HepG2 (cell line): ENCODE measurements at regions not wholly inside any gene's neighbourhood (a gene's known extent, or its start where the extent isn't known, plus 50 kb on each side); places are given as distances from the start of the nearest gene placed in this dataset.

Experiments
- ARNT2 ChIP-seq: sonication (generic); formaldehyde crosslinking; IDR thresholded peaks from 2 replicates; pipeline ENCODE4 v1.8.0; 2022; ENCODE audit warnings: mild to moderate bottlenecking, low read depth, missing genetic modification reagents, moderate library complexity
- ARNTL ChIP-seq: sonication (generic); formaldehyde crosslinking; IDR thresholded peaks from 2 replicates; pipeline ENCODE4 v1.4.0; 2020; ENCODE audit warnings: mild to moderate bottlenecking, missing genetic modification reagents
- ATRX ChIP-seq: sonication (generic); formaldehyde crosslinking; IDR thresholded peaks from 2 replicates; pipeline ENCODE4 v1.4.0; 2020; ENCODE audit warnings: missing genetic modification reagents, borderline replicate concordance
- CHD4 ChIP-seq: fragments of 200-600 bp; sonication (generic); IDR thresholded peaks from 2 replicates; pipeline ENCODE4 v1.7.0; 2017; ENCODE audit warnings: mild to moderate bottlenecking, low read length, borderline replicate concordance
- FOXK2 ChIP-seq: fragments of 450-650 bp; IDR thresholded peaks from 2 replicates; pipeline ENCODE4 v1.6.1; 2016
- FOXP1 ChIP-seq, 2 experiments: fragments of 450-650 bp in 1 of 2; IDR thresholded peaks; 2 replicates each; pipeline ENCODE4 v1.6.1; 2017 to 2018; ENCODE audit warnings: antibody characterized with exemption in 1 of 2
- GMEB2 ChIP-seq: IDR thresholded peaks from 2 replicates; pipeline ENCODE4 v1.6.1; 2016; ENCODE audit warnings: missing biosample characterization, missing genetic modification reagents, low read depth
- HES4 ChIP-seq: sonication (generic); formaldehyde crosslinking; IDR thresholded peaks from 2 replicates; pipeline ENCODE4 v1.9.0; 2021; ENCODE audit warnings: mild to moderate bottlenecking, missing genetic modification reagents, borderline replicate concordance
- HOXA9 ChIP-seq: sonication (generic); formaldehyde crosslinking; IDR thresholded peaks from 2 replicates; pipeline ENCODE4 v1.8.1; 2022; ENCODE audit warnings: missing genetic modification reagents, mild to moderate bottlenecking, moderate library complexity, borderline replicate concordance
- KLF11 ChIP-seq: IDR thresholded peaks from 2 replicates; pipeline ENCODE4 v1.6.1; 2016; ENCODE audit warnings: missing compliant biosample characterization
- KLF6 ChIP-seq: IDR thresholded peaks from 2 replicates; pipeline ENCODE4 v1.8.0; 2016; ENCODE audit warnings: missing biosample characterization, missing genetic modification reagents
- MXD4 ChIP-seq: IDR thresholded peaks from 2 replicates; pipeline ENCODE4 v1.6.1; 2016; ENCODE audit warnings: mild to moderate bottlenecking, missing biosample characterization, missing genetic modification reagents
- PAF1 ChIP-seq: IDR thresholded peaks from 2 replicates; pipeline ENCODE4 v1.6.1; 2016; ENCODE audit warnings: missing genetic modification reagents, missing compliant biosample characterization
- SETDB1 ChIP-seq: sonication (generic); formaldehyde crosslinking; IDR thresholded peaks from 2 replicates; pipeline ENCODE4 v1.5.1; 2020; ENCODE audit warnings: missing genetic modification reagents, mild to moderate bottlenecking, borderline replicate concordance
- WIZ ChIP-seq: sonication (generic); formaldehyde crosslinking; IDR thresholded peaks from 2 replicates; pipeline ENCODE4 v1.5.1; 2020; ENCODE audit warnings: mild to moderate bottlenecking, missing genetic modification reagents
- ZNF331 ChIP-seq: sonication (generic); formaldehyde crosslinking; IDR thresholded peaks from 2 replicates; pipeline ENCODE4 v1.4.0; 2020; ENCODE audit warnings: missing genetic modification reagents
- ZNF569 ChIP-seq: sonication (generic); formaldehyde crosslinking; IDR thresholded peaks from 2 replicates; pipeline ENCODE4 v1.5.0; 2020; ENCODE audit warnings: mild to moderate bottlenecking, missing genetic modification reagents, moderate library complexity, borderline replicate concordance
- ZNF589 ChIP-seq: sonication (generic); formaldehyde crosslinking; conservative IDR thresholded peaks from 2 replicates; pipeline ENCODE4 v1.8.0; 2022; ENCODE audit warnings: mild to moderate bottlenecking, moderate library complexity, missing genetic modification reagents
- ZNF777 ChIP-seq: sonication (generic); formaldehyde crosslinking; IDR thresholded peaks from 2 replicates; pipeline ENCODE4 v1.4.0; 2020; ENCODE audit warnings: missing genetic modification reagents
- ZNF780A ChIP-seq: sonication (generic); formaldehyde crosslinking; IDR thresholded peaks from 2 replicates; pipeline ENCODE4 v1.8.0; 2022; ENCODE audit warnings: mild to moderate bottlenecking, missing genetic modification reagents, moderate library complexity
- TF ChIP-seq, protein P1 (sequence below): sonication (generic); formaldehyde crosslinking; conservative IDR thresholded peaks from 2 replicates; pipeline ENCODE4 v1.8.0; 2022; ENCODE audit warnings: low read depth, missing genetic modification reagents
- TF ChIP-seq, protein P2 (sequence below): sonication (generic); formaldehyde crosslinking; IDR thresholded peaks from 2 replicates; pipeline ENCODE4 v1.5.0; 2020; ENCODE audit warnings: missing genetic modification reagents, mild to moderate bottlenecking, borderline replicate concordance
- TF ChIP-seq, protein P3 (sequence below): sonication (generic); formaldehyde crosslinking; IDR thresholded peaks from 2 replicates; pipeline ENCODE4 v1.5.0; 2020; ENCODE audit warnings: mild to moderate bottlenecking, low read depth, missing genetic modification reagents, borderline replicate concordance

DNA sequence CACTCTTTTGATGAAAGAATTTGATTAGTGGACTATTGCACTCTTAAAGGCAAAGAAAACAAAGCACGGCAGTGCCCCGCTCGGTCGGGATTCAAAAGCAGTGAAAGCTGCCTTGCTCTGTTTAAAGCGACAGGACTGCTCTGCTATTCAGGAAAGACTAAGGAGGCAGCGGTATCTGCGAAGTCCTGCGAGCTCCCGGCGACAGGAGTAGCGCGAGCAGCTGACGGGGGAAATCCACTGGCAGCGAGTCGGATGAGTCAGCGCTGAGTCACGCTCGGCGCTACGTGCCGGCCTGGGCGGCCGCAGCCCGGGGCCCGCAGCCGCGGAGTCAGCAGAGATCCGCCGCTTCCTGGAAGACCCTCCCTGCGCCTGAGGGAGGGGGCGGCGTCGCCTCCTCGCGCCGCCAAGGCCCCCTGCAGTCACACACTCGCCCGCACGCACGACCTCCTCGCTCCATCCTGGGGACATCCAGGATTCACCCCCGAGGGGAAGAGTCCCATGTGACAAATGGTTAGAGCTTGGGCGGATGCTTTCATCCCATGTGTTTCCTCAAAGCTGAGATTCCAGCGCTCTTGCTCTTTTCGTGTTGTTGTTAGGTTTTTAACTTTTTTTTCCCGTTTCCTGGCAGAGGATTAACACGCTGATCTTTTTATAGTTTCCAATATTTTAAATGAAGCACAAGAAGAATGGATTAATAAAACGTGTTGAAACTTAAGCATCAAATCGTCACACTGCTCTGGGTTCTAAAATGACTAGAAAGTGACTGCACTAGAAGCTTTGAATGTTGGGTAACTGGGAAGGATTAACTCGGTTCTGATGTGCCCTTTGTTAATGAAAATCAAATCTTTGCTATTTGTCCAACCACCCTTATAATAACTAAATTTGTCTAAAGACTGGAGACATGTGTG lies 102.5 kb downstream of the ARRDC3 start (continued):
- 0 out of 2 replicates have a peak, but pooled peaks have one; percentile 21 for TF ChIP-seq GMEB2 (CRISPR knock-in tag)
- TF ChIP-seq ZNF589 (CRISPR knock-in tag): peak; percentile 39; the same call in 1 of the 2 replicates
- no peak for TF ChIP-seq ATRX (CRISPR knock-in tag)
- peak; percentile 80; the same call in 1 of the 2 replicates for TF ChIP-seq ARNT2 (CRISPR knock-in tag)
- no peak for TF ChIP-seq FOXK2
- TF ChIP-seq KLF11 (CRISPR knock-in tag): peak; percentile 67; the same call in 1 of the 2 replicates
- no peak for TF ChIP-seq HES4 (CRISPR knock-in tag)
- TF ChIP-seq MXD4 (CRISPR knock-in tag): peak; percentile 57; the same call in 1 of the 2 replicates
- peak; percentile 80; the same call in 1 of the 2 replicates for TF ChIP-seq ZNF331 (CRISPR knock-in tag)
- no peak for TF ChIP-seq PAF1 (CRISPR knock-in tag)
- peak; percentile 37; the same call in 1 of the 2 replicates for TF ChIP-seq ZNF569 (CRISPR knock-in tag)
- TF ChIP-seq, protein P1, sequence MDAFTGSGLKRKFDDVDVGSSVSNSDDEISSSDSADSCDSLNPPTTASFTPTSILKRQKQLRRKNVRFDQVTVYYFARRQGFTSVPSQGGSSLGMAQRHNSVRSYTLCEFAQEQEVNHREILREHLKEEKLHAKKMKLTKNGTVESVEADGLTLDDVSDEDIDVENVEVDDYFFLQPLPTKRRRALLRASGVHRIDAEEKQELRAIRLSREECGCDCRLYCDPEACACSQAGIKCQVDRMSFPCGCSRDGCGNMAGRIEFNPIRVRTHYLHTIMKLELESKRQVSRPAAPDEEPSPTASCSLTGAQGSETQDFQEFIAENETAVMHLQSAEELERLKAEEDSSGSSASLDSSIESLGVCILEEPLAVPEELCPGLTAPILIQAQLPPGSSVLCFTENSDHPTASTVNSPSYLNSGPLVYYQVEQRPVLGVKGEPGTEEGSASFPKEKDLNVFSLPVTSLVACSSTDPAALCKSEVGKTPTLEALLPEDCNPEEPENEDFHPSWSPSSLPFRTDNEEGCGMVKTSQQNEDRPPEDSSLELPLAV (CRISPR knock-in tag): no peak
- no peak for TF ChIP-seq ZNF780A (CRISPR knock-in tag)
- TF ChIP-seq WIZ (CRISPR knock-in tag): peak; percentile 92; the same call in 1 of the 2 replicates
- TF ChIP-seq, protein P2, sequence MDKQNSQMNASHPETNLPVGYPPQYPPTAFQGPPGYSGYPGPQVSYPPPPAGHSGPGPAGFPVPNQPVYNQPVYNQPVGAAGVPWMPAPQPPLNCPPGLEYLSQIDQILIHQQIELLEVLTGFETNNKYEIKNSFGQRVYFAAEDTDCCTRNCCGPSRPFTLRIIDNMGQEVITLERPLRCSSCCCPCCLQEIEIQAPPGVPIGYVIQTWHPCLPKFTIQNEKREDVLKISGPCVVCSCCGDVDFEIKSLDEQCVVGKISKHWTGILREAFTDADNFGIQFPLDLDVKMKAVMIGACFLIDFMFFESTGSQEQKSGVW (CRISPR knock-in tag): no peak
- TF ChIP-seq ZNF777 (CRISPR knock-in tag): peak; percentile 61; the same call in 1 of the 2 replicates
- no peak for TF ChIP-seq KLF6
- no peak for TF ChIP-seq HOXA9 (CRISPR knock-in tag)
- TF ChIP-seq, protein P3, sequence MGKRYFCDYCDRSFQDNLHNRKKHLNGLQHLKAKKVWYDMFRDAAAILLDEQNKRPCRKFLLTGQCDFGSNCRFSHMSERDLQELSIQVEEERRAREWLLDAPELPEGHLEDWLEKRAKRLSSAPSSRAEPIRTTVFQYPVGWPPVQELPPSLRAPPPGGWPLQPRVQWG (CRISPR knock-in tag): no peak
- no peak for TF ChIP-seq SETDB1 (CRISPR knock-in tag)
- no peak for TF ChIP-seq CHD4
- no peak for TF ChIP-seq FOXP1 (IDR thresholded peaks at IDR 0.05)
- TF ChIP-seq FOXP1 (CRISPR knock-in tag; IDR thresholded peaks at IDR 0.05): no peak
- TF ChIP-seq ARNTL (CRISPR knock-in tag): no peak; the same call in none of the 2 replicates
